Endothelial cell of umbilical vein (primary cell): ENCODE measurements at regions not wholly inside any gene's neighbourhood (a gene's known extent, or its start where the extent isn't known, plus 50 kb on each side); places are given as distances from the start of the nearest gene placed in this dataset.

Source experiments
- BruUV-seq: library from RNA; stranded (reverse); fragments of 400-500 nt; replicated peaks from 2 replicates; lab custom pipeline; 2021; lab: Mats Ljungman, UMichigan
- CTCF ChIA-PET: fragments of 300-600, 350-600 bp; sonication (Branson Sonifier 250); formaldehyde crosslinking; loops from one replicate; lab custom pipeline; 2021; ENCODE audit warnings: antibody characterized with exemption, inconsistent platforms; lab: Charles Lee
- POLR2A ChIA-PET: fragments of 300-600, 350-600 bp; sonication (Branson Sonifier 250); formaldehyde crosslinking; loops from one replicate; lab custom pipeline; 2021; ENCODE audit warnings: antibody characterized with exemption, inconsistent platforms; lab: Charles Lee
- DNase-seq: peaks from one replicate; pipeline ENCODE4 v3.0.0-alpha.2; 2011; ENCODE audit warnings: low read depth, low spot score
- FAIRE-seq: peaks from 2 replicates; lab custom pipeline; 2011; peaks lifted over from hg19 to GRCh38; lab: Jason Lieb, UNC
- H2AFZ ChIP-seq: 2 replicates; pipeline ENCODE4 v1.6.0; 2012; ENCODE audit warnings: low read depth, low read length, control low read depth, inconsistent platforms
- H3K27ac ChIP-seq: 2 replicates; pipeline ENCODE4 v1.5.1; 2011; ENCODE audit warnings: low read depth, mild to moderate bottlenecking, control low read depth, low read length, moderate library complexity; ENCODE audit not compliant: insufficient read depth
- H3K27me3 ChIP-seq, 2 experiments: 2 replicates each; pipeline versions ENCODE4 v1.6.0 to v1.6.1; 2011; ENCODE audit warnings: low read length in 2 of 2, mixed read lengths in 1 of 2; ENCODE audit not compliant: control insufficient read depth in 2 of 2, insufficient read depth in 2 of 2
- H3K36me3 ChIP-seq, 2 experiments: 2 replicates in 1 of 2; 3 replicates in 1 of 2; pipeline ENCODE4 v1.5.1; 2011; ENCODE audit warnings: low read length in 2 of 2, mild to moderate bottlenecking in 1 of 2, moderate library complexity in 1 of 2; ENCODE audit not compliant: control insufficient read depth in 2 of 2, insufficient read depth in 2 of 2; ENCODE audit errors: extremely low read depth in 1 of 2
- H3K4me1 ChIP-seq: 3 replicates; pipeline ENCODE4 v1.5.1; 2011; ENCODE audit warnings: mild to moderate bottlenecking, low read length; ENCODE audit not compliant: control insufficient read depth, insufficient read depth; ENCODE audit errors: extremely low read depth
- H3K4me2 ChIP-seq: 2 replicates; pipeline ENCODE4 v1.6.1; 2011; ENCODE audit warnings: low read length, control low read depth, mixed read lengths; ENCODE audit not compliant: insufficient read depth
- H3K4me3 ChIP-seq, 3 experiments: fragments of 200-600 bp in 1 of 3; sonication (generic), shearing (Covaris generic) in 1 of 3; replicated peaks in 1 of 3; 2 replicates each; pipeline ENCODE4 v1.5.1; 2011 to 2016; ENCODE audit warnings: control low read depth in 3 of 3, low read length in 3 of 3, mild to moderate bottlenecking in 2 of 3, inconsistent platforms in 1 of 3, low read depth in 1 of 3, moderate library complexity in 1 of 3; ENCODE audit not compliant: insufficient read depth in 1 of 3
- H3K79me2 ChIP-seq: 2 replicates; pipeline ENCODE4 v1.6.0; 2012; ENCODE audit warnings: low read length, inconsistent platforms; ENCODE audit not compliant: control insufficient read depth, insufficient read depth
- H3K9ac ChIP-seq: replicated peaks from 2 replicates; pipeline ENCODE3; 2011; ENCODE audit warnings: low read length, control low read depth; ENCODE audit not compliant: insufficient read depth; ENCODE audit errors: extremely low read depth
- H3K9me1 ChIP-seq: replicated peaks from 3 replicates; pipeline ENCODE4 v1.6.0; 2011; ENCODE audit warnings: mild to moderate bottlenecking, low read length; ENCODE audit not compliant: control insufficient read depth, insufficient read depth; ENCODE audit errors: extremely low read depth
- H3K9me3 ChIP-seq: replicated peaks from 2 replicates; pipeline ENCODE4 v1.5.1; 2012; ENCODE audit warnings: low read length, inconsistent platforms; ENCODE audit not compliant: control insufficient read depth, insufficient read depth
- H4K20me1 ChIP-seq: replicated peaks from 2 replicates; pipeline ENCODE3; 2011; ENCODE audit warnings: mild to moderate bottlenecking, low read length; ENCODE audit not compliant: control insufficient read depth, insufficient read depth; ENCODE audit errors: extremely low read depth
- CTCF ChIP-seq, 2 donors: IDR thresholded peaks; 1 replicate in 1 of 2; 2 replicates in 1 of 2; pipeline ENCODE4 v1.5.1; 2011; ENCODE audit warnings: low read length in 2 of 2, mild to moderate bottlenecking in 2 of 2, moderate library complexity in 2 of 2, control low read depth in 1 of 2, inconsistent platforms in 1 of 2, low read depth in 1 of 2; ENCODE audit not compliant: insufficient read depth in 1 of 2; ENCODE audit errors: extremely low read depth in 1 of 2
- EZH2 ChIP-seq: IDR thresholded peaks from 2 replicates; pipeline ENCODE4 v1.6.1; 2012; ENCODE audit warnings: borderline replicate concordance, low read depth, mild to moderate bottlenecking, moderate library complexity, low read length, inconsistent platforms; ENCODE audit not compliant: severe bottlenecking
- FOS ChIP-seq: IDR thresholded peaks from 2 replicates; pipeline ENCODE4 v1.6.1; 2011; ENCODE audit warnings: mild to moderate bottlenecking, low read length, moderate library complexity, borderline replicate concordance; ENCODE audit not compliant: insufficient read depth
- GATA2 ChIP-seq: IDR thresholded peaks from 2 replicates; pipeline ENCODE4 v1.7.0; 2011; ENCODE audit warnings: low read depth, mild to moderate bottlenecking, moderate library complexity, mixed read lengths, low read length; ENCODE audit not compliant: insufficient read length, insufficient read depth
- JUN ChIP-seq: IDR thresholded peaks from 2 replicates; pipeline ENCODE4 v1.6.1; 2011; ENCODE audit warnings: borderline replicate concordance, low read depth; ENCODE audit not compliant: insufficient read length, insufficient read depth
- MAX ChIP-seq: IDR thresholded peaks from 2 replicates; pipeline ENCODE4 v1.6.1; 2011; ENCODE audit not compliant: insufficient read depth, insufficient read length
- MYC ChIP-seq: IDR thresholded peaks from one replicate; pipeline ENCODE4 v1.6.1; 2011; ENCODE audit warnings: mild to moderate bottlenecking, low read depth, low read length
- POLR2A ChIP-seq: IDR thresholded peaks from 2 replicates; pipeline ENCODE4 v1.6.1; 2012; ENCODE audit warnings: low read depth, mild to moderate bottlenecking, control low read depth, low read length
- POLR2AphosphoS5 ChIP-seq: IDR thresholded peaks from 2 replicates; pipeline ENCODE4 v1.6.1; 2012; ENCODE audit warnings: low read depth, mild to moderate bottlenecking, control low read depth, low read length, moderate library complexity; ENCODE audit not compliant: insufficient read depth
- dilution Hi-C: fragments of 300-500 bp; cut with MboI; formaldehyde crosslinking; loops from one replicate; pipeline ENCODE4 v1.15.0; 2019; ENCODE audit warnings: low sequenced_read_pairs; ENCODE audit not compliant: extremely low pct_ligation_motif_present
- intact Hi-C: fragments of 100-400 bp; cut with micrococcal nuclease; formaldehyde crosslinking; loops from one replicate; pipeline ENCODE4 v1.10.0; 2022

DNA sequence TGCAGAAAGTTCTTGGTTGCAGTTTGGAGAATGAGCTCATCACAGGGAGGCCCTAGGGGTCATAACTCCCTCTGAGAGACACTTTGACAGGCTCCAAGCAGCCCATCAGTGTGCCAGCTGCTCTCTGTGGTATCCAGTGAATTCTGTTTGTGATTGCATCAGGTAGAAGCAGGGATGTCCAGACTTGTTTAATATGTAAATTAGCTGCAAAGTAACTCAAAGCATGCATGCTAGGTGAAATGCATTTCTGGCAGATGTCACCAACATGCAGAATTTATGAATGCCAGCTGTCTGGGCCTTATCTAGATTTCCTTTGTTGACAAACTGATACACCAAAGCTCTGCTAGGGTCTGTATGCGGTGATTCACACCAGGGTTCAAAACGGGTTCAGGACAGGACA is 123.6 kb upstream of the MTNR1B start:
- Histone ChIP-seq H3K9me1 (no peaks in the 10 kb centered on the region), H3K9ac (no peak overlapping the region), H3K79me2 (no peaks in the 10 kb centered on the region), H3K27me3 (no peaks in the 10 kb centered on the region), H3K4me3 (no peak overlapping the region), H3K4me1 (no peaks in the 10 kb centered on the region), H3K9me3 (no peaks in the 10 kb centered on the region), H3K27ac (no peak overlapping the region), H4K20me1 (no peaks in the 10 kb centered on the region), H2AFZ (no peak overlapping the region), H3K36me3 (no peaks in the 10 kb centered on the region), H3K4me2 (no peak overlapping the region)
- ChIA-PET CTCF (no interaction called here), POLR2A (no interaction called here)
- BruUV-seq = no TSS peak
- dilution Hi-C loops (no loop called here), intact Hi-C loops (no loop called here)
- TF ChIP-seq POLR2AphosphoS5 (no peak), FOS (no peak), EZH2 (no peak), POLR2A (no peak), MAX (no peak), GATA2 (no peak), JUN (no peak), CTCF (IDR thresholded peaks at IDR 0.05; ENCODE audit: extremely low read depth in 1 of 2, insufficient read depth in 1 of 2, low read depth in 1 of 2, low read length in 2 of 2) (no peak), MYC (no peak)
- no peak for FAIRE-seq
- no peak for DNase-seq
